WTC11 (cell line): ENCODE measurements at regions not wholly inside any gene's neighbourhood (a gene's known extent, or its start where the extent isn't known, plus 50 kb on each side); places are given as distances from the start of the nearest gene placed in this dataset.

ENCODE experiments used
- ATF1 ChIP-seq: sonication (generic); formaldehyde crosslinking; IDR thresholded peaks from 2 replicates; pipeline ENCODE4 v1.8.1; 2023; ENCODE audit warnings: mild to moderate bottlenecking, moderate library complexity, missing genetic modification reagents
- ATF6 ChIP-seq: sonication (generic); formaldehyde crosslinking; IDR thresholded peaks from 2 replicates; pipeline ENCODE4 v1.8.1; 2023; ENCODE audit warnings: mild to moderate bottlenecking, missing genetic modification reagents
- ESRRA ChIP-seq: sonication (generic); formaldehyde crosslinking; IDR thresholded peaks from 2 replicates; pipeline ENCODE4 v1.8.1; 2022; ENCODE audit warnings: mild to moderate bottlenecking, missing genetic modification reagents, borderline replicate concordance
- HMGA2 ChIP-seq: fragments of 250-450 bp; sonication (Bioruptor Pico); IDR thresholded peaks from 2 replicates; pipeline ENCODE4 v1.4.0; 2021; ENCODE audit warnings: mild to moderate bottlenecking, moderate library complexity
- SMAD4 ChIP-seq: sonication (generic); formaldehyde crosslinking; IDR thresholded peaks from 2 replicates; pipeline ENCODE4 v1.8.0; 2022; ENCODE audit warnings: mild to moderate bottlenecking, missing genetic modification reagents
- STAT6 ChIP-seq: sonication (generic); formaldehyde crosslinking; conservative IDR thresholded peaks from 2 replicates; pipeline ENCODE4 v1.8.1; 2023; ENCODE audit warnings: mild to moderate bottlenecking, low read depth, missing genetic modification reagents, moderate library complexity

- TF ChIP-seq STAT6: no peak
- no peak for TF ChIP-seq ATF6 (CRISPR knock-in tag)
- no peak for TF ChIP-seq HMGA2
- no peak for TF ChIP-seq ESRRA (CRISPR knock-in tag)
- TF ChIP-seq ATF1 (CRISPR knock-in tag): no peak
- no peak for TF ChIP-seq SMAD4 (CRISPR knock-in tag)
These were observed 71.7 kb upstream of the TNFSF18 start for GRCh38 chr1:173122344-173122935.
